Activated CD4-positive, alpha-beta T cell treated with anti-CD3 and anti-CD28 coated beads, Interleukin-2, amount 50 U/mL, for 24 hours (primary cell): ENCODE measurements at regions not wholly inside any gene's neighbourhood (a gene's known extent, or its start where the extent isn't known, plus 50 kb on each side); places are given as distances from the start of the nearest gene placed in this dataset.

ENCODE experiments used
- DNase-seq, 2 donors: peaks; one replicate each; pipeline ENCODE4 v3.0.0-alpha.2; 2020; ENCODE audit warnings: low read depth in 1 of 2, low spot score in 1 of 2

- DNase-seq = no peak
Measured at GRCh38 chr5:165569551-165569950, 2064.1 kb downstream of the MAT2B start.

GRCh38 chr5:165573445-165573844 lies 2068.0 kb downstream of the MAT2B start:
- DNase-seq = no peak

GRCh38 chr5:165574100-165574499 lies 2068.7 kb downstream of the MAT2B start:
- DNase-seq = no peak

GRCh38 chr5:165576678-165577275 lies 2071.4 kb downstream of the MAT2B start:
- DNase-seq = no peak

GRCh38 chr5:165579911-165580310 lies 2074.5 kb downstream of the MAT2B start:
- no peak for DNase-seq

- DNase-seq = no peak
Measured at GRCh38 chr5:165594693-165595092, 2089.3 kb downstream of the MAT2B start.

- DNase-seq = no peak
Measured at GRCh38 chr5:165602529-165602928, 2097.1 kb downstream of the MAT2B start.

GRCh38 chr5:165607026-165607425 lies 2101.6 kb downstream of the MAT2B start:
- DNase-seq = no peak

GRCh38 chr5:165609871-165610270 lies 2104.5 kb downstream of the MAT2B start:
- no peak for DNase-seq

GRCh38 chr5:165616490-165617405 lies 2111.3 kb downstream of the MAT2B start:
- DNase-seq = no peak

- no peak for DNase-seq
Measured at GRCh38 chr5:165617491-165617890, 2112.1 kb downstream of the MAT2B start.

- DNase-seq = no peak
Measured at GRCh38 chr5:165620394-165620793, 2115.0 kb downstream of the MAT2B start.

GRCh38 chr5:165622864-165623536 lies 2117.6 kb downstream of the MAT2B start:
- no peak for DNase-seq

- no peak for DNase-seq
Measured at GRCh38 chr5:165624166-165624946, 2118.9 kb downstream of the MAT2B start.

GRCh38 chr5:165626161-165626560 lies 2120.7 kb downstream of the MAT2B start:
- DNase-seq = no peak

GRCh38 chr5:165627548-165628170 lies 2122.2 kb downstream of the MAT2B start:
- DNase-seq = no peak

- DNase-seq = peak in 1 of 2 donors; percentile 1
Measured at GRCh38 chr5:165630261-165630778, 2124.9 kb downstream of the MAT2B start.

- DNase-seq = no peak
Measured at GRCh38 chr5:165631235-165631634, 2125.8 kb downstream of the MAT2B start.

GRCh38 chr5:165642366-165642765 lies 2136.9 kb downstream of the MAT2B start:
- no peak for DNase-seq

GRCh38 chr5:165665735-165666400 lies 2160.4 kb downstream of the MAT2B start:
- no peak for DNase-seq
